GM20000 (cell line): ENCODE measurements at regions not wholly inside any gene's neighbourhood (a gene's known extent, or its start where the extent isn't known, plus 50 kb on each side); places are given as distances from the start of the nearest gene placed in this dataset.

Source experiments
- DNase-seq: peaks from one replicate; pipeline ENCODE4 v3.0.0; 2012; ENCODE audit warnings: low spot score
- CTCF ChIP-seq: IDR thresholded peaks from 2 replicates; pipeline ENCODE4 v1.5.1; 2012; ENCODE audit warnings: mild to moderate bottlenecking, control low read depth; ENCODE audit errors: extremely low read depth, missing control alignments

DNA sequence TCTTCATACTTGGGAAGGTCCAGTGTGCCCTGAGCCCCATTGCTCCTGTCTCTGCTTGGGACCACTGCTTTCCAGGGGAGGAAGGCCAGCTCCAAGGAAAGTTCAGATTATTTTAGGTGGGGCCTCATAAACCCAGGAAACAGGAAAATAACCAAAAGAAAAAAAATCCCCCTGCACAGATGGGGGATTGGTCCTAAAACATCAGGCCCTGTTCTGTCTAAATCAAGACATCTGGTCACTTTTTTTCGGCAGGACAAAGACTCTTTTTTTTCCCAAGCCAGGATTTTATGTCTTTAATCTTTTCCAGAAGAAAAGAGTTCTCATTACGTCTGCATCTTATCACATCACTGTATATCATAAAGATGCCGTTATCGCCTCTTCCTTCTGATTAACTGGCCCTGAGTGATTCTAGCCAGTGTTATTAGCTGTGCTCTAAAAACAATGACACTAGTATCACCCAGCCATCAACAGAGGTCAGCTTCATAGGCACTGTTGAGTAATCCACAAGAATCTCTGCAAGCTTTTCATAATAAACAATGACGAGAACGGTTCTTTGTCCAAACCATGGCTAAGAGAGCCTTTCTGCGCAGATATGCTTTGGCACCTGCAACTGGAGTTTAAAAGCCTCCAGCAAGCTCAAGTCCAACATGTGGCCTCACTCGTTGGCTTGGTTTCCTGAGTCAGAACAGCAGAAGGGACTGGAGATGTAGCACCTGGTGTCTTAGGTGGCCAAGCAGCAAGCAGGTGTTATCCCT lies 138.2 kb downstream of the VAPA start:
- no peak for TF ChIP-seq CTCF
- no peak for DNase-seq

DNA sequence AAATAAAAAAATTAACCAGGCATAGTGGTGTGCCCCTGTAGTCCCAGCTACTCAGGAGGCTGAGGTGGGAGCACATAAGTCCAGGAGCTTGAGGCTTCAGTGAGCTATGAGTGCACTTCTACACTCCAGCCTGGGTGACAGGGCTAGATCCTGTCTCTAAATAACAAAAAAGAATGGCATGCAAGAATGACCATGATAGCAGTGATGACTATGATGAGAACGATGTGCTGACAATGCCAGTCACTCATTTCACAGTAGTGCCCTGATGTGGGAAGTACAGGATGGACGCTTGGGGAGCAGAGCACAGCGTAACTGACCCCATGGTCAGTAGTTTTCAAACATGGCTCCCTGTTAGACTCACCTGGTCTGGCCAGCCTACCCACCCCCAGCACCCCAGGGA lies 139.1 kb downstream of the VAPA start:
- DNase-seq = no peak
- TF ChIP-seq CTCF = no peak

- DNase-seq = no peak
Observed at GRCh38 chr18:10053861-10054260, 140.0 kb downstream of the VAPA start.

DNA sequence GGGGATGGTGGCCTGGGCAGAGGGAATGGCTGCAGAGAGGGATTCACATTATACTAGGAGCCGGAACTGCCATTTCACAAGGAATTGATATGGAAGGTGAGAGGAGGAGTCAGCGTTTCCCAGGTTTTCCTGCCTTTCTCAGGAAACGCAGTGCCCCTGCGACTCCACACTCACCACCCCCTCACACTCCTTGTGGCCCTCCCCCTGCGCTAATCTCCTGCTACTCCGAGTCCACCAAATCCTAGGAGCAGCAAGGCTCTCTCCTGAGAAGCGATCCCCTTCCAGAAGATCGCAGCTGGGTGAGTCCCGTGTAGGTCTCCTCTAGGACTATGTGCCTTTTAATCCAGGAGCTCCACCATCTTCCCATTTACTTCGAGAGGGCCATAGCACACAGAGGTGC lies 140.6 kb downstream of the VAPA start:
- TF ChIP-seq CTCF = no peak
- DNase-seq = no peak

More at GRCh38 chr18:10053861-10054260, 140.0 kb downstream of the VAPA start:
- TF ChIP-seq CTCF = no peak

- TF ChIP-seq CTCF = no peak
- DNase-seq = no peak
Observed at GRCh38 chr18:10055125-10055750, 141.4 kb downstream of the VAPA start.

GRCh38 chr18:10056506-10056905 lies 142.7 kb downstream of the VAPA start:
- no peak for DNase-seq
- no peak for TF ChIP-seq CTCF

GRCh38 chr18:10057401-10057893 lies 143.6 kb downstream of the VAPA start:
- TF ChIP-seq CTCF = no peak
- DNase-seq = no peak
